ENCODE measurements at regions not wholly inside any gene's neighbourhood (a gene's known extent, or its start where the extent isn't known, plus 50 kb on each side); places are given as distances from the start of the nearest gene placed in this dataset.
"Not testable (repeated sequence)": the region's sequence is repeated elsewhere in the genome, so short reads cannot be mapped to it uniquely, and the experiment has no call there.

DNA sequence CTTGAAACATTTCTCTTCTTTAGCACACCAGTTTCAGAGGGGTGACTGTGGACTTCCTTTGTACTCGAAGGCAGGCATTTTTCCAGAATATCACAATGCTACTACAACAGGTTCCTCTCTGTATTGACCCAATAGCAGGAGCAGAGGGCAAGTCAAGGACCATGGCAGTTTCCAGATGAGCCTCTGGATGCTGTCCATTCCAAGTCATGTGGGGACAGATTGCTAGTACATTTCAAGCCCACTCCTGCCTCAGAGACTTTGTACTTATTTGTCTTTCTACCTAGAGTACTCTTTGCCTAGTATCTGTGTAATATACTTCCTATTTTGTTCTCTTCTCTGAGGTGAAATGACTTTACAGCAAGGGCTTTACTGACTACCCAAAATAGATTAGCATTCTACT lies 373.9 kb downstream of the PIK3C3 start:
- DNase-seq (ENCODE audit: low spot score), result no peak

GRCh38 chr18:42330296-42330695 lies 375.3 kb downstream of the PIK3C3 start:
- no peak for DNase-seq (ENCODE audit: low spot score)

DNA sequence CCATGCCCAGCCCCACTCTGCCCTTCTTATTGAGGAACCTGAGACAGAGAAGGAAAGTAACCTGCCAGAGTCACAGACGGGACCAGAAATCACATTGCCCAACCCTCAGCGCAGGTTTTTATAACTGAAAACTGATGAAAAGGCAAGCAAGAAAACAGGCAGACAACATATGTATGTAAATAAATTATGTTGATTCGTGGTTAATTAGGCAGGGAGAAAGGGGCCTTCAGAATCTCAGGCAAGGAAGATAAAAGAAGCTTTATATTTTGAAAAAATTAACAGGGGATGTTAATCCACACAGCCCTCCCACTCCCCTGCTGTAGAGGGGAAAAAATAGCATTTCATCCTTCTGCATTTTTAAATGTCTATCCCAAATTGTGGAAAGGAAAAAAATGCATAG lies 378.5 kb downstream of the PIK3C3 start:
- DNase-seq (ENCODE audit: low spot score), result no peak

DNA sequence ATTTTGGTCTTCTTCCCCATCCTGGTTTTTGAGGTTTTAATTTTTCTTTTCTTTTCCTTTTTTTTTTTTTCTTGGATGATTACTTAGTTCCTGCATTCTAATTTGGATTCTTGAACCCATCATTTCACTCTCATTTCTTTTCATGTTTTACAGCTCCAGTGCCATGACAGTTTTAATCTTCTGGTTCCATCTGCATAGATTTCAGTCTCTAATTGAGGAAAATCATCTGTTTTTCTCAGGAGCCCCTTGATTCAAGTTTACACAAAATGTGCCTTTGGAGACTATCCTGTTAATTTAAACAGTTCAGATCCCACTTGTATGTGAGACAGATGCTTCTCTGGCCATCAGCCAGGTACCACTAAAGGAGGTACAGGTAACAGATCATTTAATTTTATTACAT lies 379.9 kb downstream of the PIK3C3 start:
- no peak for DNase-seq (ENCODE audit: low spot score)

DNA sequence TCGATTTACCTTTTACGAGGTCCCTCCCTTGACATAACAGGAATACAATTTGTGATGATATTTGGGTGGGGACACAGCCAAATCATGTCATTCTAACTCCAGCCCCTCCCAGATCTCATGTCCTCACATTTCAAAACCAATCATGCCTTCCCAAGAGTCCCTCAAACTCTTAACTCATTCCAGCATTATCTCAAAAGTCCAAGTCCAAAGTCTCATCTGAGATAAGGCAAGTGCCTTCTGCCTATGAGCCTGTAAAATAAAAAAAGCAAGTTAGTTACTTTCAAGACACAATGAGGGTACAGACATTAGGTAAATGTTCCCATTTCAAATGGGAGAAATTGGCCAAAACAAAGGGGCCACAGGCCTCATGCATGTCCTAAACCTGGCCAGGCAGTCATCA lies 381.1 kb downstream of the PIK3C3 start:
- no peak for DNase-seq (ENCODE audit: low spot score)

DNA sequence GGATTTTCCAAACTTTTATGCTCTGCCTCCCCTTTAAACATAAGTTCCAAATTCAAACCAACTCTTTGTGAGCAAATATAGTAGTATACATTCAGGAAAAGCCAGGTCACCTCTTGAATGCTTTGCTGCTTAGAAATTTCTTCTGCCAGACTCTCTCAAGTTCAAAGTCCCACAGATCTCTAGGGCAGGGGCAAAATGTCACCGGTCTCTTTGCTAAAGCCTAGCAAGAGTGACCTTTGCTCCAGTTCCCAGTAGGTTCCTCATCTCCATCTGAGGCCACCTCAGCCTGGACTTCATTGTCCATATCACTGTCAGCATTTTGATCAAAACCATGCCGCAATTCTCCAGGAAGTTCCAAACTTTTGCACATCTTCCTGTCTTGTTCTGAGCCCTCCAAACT lies 382.3 kb downstream of the PIK3C3 start:
- not testable (repeated sequence) for DNase-seq (ENCODE audit: low spot score)

DNA sequence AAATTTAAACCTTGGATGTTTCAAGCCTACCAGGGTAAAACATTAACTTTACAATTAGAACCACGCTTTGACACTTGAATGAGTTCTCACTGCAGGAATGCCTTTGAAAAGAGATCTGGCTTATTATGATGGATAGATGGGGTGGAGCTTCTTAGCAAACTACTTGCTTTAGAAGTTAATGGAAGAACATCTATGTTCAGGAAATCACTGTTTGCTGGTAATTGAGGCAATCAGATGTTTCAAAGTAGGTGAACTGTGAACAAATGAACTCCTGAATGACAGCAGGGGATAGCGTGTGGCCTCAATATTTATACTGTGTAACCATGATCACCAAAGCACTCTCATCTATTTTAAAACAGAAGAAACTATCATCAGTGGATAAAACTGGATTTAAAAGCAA lies 383.6 kb downstream of the PIK3C3 start:
- no peak for DNase-seq (ENCODE audit: low spot score)

GRCh38 chr18:42339372-42339771 lies 384.3 kb downstream of the PIK3C3 start:
- DNase-seq (ENCODE audit: low spot score), result no peak

- no peak for DNase-seq (ENCODE audit: low spot score)
Measured at GRCh38 chr18:42340423-42341009, 385.5 kb downstream of the PIK3C3 start.

- no peak for DNase-seq (ENCODE audit: low spot score)
Measured at GRCh38 chr18:42341423-42341822, 386.4 kb downstream of the PIK3C3 start.

DNA sequence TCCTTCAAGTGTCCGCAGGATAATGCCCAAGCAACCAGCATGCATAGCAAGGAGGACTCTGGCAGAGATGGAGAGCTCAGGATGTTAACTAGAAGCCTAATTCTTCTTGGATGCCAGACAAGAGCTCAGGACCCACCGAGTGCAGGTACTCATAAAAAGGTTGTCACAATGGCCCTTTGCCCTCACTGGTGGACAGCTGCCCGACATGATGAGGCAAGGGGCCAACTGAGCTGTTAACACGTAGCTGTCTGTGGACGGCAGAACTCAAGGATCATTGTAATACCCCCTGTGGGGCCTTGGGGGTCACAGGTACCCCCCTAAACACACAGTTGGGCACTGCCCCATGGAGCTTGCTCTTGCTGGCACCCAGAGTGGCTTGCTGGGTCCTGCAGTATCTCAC lies 393.7 kb downstream of the PIK3C3 start:
- DNase-seq (ENCODE audit: low spot score), result no peak

GRCh38 chr18:42351455-42351854 lies 396.4 kb downstream of the PIK3C3 start:
- DNase-seq (ENCODE audit: low spot score), result no peak

- DNase-seq (ENCODE audit: low spot score), result no peak
Measured at GRCh38 chr18:42360716-42361115, 405.7 kb downstream of the PIK3C3 start.

DNA sequence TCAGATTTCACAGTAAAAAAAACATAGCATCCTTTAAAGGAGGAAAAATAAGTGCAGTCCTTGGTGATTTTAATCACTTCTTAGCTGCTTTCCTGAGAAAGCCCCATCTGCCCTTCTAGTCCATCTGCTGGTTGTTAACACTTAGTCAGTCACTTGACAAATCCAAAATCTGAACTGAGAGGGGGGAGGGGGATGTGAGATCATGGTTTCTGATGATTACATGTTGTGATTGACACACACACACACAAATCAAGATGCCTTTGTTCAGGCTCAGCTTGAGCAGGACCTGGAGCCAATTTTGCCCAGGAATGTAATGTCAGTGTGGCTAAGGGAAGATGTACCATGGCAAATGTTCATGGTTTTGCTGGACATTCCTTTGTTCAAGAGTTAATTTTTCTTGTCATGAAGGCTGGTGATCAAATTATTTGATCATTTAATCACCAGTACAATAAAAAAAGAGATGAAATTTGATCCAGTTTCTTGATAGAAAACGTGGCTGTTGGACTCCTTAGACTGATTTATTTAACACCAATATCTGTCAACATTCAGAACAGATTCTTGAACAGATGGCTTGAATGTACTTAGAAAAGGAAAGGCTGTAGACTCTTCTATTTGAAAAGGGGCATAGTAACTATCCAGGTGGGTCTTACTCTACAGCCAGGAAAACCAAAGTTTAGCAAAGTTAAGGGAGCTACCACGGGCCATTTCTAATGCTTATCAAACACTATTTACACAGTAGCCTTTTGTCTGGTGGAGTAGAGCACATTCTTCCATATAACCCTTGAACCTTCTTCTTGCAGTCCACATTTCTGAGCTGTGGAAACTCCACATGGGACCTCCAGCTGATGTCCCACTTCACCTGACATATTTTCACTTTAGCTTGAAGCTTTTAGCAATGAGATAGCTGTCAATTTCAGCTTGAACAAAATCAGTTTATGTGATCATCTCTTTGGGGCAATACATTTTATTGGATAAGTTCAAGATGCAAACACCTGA lies 408.7 kb downstream of the PIK3C3 start:
- no peak for DNase-seq (ENCODE audit: low spot score)

GRCh38 chr18:42364766-42365165 lies 409.7 kb downstream of the PIK3C3 start:
- no peak for DNase-seq (ENCODE audit: low spot score)

DNA sequence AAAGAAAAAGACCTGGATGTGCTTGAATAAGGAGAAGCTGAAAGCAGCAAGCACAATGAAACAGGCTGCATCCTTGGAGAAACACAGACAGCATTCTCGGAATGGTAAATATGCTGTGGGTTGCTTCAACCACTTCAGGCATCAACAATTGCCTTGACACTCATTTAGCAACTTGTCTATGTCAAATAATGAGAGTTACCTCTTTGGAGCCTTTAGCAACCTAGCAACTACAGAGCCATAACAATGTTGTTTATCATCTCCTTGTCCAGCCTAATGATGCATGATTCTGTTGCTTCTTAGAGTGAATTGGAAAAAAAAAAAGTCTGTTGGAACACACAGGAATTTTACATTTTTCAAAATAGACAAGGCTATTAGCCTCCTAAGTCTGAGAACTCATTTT lies 410.6 kb downstream of the PIK3C3 start:
- DNase-seq (ENCODE audit: low spot score), result no peak

- DNase-seq (ENCODE audit: low spot score), result no peak
Measured at GRCh38 chr18:42373584-42373983, 418.6 kb downstream of the PIK3C3 start.

- DNase-seq (ENCODE audit: low spot score), result no peak
Measured at GRCh38 chr18:42374961-42375360, 419.9 kb downstream of the PIK3C3 start.

GRCh38 chr18:42378854-42379253 lies 423.8 kb downstream of the PIK3C3 start:
- not testable (repeated sequence) for DNase-seq (ENCODE audit: low spot score)

GRCh38 chr18:42381236-42381635 lies 426.2 kb downstream of the PIK3C3 start:
- not testable (repeated sequence) for DNase-seq (ENCODE audit: low spot score)

- DNase-seq (ENCODE audit: low spot score), result no peak
Measured at GRCh38 chr18:42392416-42392815, 437.4 kb downstream of the PIK3C3 start.

DNA sequence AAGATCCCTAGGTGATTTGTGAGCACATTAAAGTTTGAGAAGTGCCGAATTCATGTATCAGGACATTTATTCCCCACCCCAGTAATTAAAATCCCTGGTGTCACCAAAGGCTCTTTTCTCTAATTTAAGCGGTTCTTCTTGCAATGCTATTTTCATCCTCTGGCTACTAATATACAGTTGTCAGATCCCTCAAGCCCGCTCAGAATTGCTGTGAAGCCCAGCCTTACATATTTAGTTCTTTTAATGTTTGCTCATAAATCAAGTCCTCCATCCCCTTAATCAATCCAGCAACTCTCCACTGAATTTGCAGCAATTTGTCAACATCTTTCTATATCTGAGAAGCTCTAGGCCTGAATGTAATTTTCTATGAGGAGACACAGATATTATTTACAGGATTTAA lies 437.9 kb downstream of the PIK3C3 start:
- no peak for DNase-seq (ENCODE audit: low spot score)

GRCh38 chr18:42394238-42394637 lies 439.2 kb downstream of the PIK3C3 start:
- no peak for DNase-seq (ENCODE audit: low spot score)
